ENCODE measurements at regions not wholly inside any gene's neighbourhood (a gene's known extent, or its start where the extent isn't known, plus 50 kb on each side); places are given as distances from the start of the nearest gene placed in this dataset.

GRCh38 chr2:195606179-195606578 is 50.8 kb upstream of the SLC39A10 start:
- no peak for DNase-seq

DNA sequence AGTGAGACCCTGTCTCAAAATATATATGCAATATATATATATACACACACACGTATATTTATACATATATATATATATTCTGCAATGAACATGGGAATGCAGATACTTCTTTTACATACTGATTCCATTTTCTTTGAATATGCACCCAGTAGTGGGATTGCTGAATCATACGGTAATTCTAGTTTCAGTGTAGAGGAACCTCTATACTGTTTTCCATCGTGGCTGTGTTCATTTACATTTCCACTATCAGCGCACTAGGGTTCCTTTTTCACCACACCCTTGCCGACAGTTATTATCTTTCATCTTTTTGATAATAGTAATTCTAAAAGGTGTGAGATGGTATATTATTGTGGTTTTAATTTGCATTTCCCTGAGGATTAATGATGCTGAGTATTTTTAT is 52.3 kb upstream of the SLC39A10 start:
- DNase-seq, result no peak

GRCh38 chr2:195603998-195604397 is 53.0 kb upstream of the SLC39A10 start:
- no peak for DNase-seq

DNA sequence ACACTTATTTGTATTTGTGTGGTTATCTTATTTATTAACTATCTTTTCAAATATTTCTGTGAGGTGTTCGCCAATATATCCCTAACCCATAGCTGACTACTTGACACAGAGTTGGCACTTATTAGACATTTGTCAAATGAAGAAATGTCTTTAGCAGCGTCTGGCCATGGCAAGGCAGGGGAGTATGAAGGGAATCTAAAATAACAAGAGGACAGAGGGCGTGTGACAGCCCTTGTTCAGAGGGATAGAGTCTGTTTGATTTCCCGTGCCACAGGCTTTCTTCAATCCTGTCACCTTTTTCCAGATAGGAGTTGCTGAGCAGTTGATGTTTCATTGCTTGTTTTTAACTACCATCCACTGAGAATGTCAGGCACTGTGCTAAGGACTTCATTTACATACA is 53.6 kb upstream of the SLC39A10 start:
- DNase-seq, result no peak

DNA sequence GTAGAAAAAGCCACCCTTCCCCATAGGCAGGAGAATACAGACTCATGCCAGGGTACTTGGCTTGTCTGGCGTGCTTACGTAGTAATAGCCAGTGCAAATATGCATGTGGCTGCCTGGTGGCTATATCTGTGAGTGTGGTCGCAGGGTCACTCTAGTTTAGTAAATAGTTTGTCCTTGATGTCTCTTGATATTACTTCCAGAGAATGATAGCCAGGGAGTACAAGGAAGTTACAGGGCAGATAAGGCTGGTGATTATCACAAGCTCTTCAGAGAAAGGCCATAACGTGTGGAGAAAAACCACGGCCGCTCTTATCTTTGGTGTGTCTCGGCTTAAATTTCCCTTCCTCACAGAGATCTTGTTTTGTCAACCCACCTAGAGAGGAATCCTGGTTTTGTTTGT is 54.3 kb upstream of the SLC39A10 start:
- DNase-seq, result no peak

GRCh38 chr2:195601361-195601760 is 55.7 kb upstream of the SLC39A10 start:
- no peak for DNase-seq

DNA sequence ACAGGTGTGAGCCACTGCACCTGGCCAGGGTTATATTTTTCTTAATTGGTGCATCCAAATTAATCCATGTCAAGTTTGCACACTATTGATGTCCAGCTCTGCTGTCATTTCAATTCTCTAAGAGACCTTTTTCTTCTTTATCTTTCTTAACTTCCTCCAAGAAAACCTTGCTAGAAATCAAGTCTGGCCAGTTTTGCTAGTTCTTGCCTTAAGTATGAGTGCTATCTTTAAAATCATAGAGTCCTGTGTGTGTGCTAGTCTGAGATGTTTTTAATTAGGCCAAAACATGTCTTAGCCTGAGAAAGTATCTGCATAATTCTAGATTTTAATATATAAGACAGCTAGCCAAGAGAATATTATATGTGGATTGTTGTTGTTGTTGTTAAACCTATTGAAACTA is 56.2 kb upstream of the SLC39A10 start:
- DNase-seq, result no peak

- no peak for DNase-seq
Observed at GRCh38 chr2:195596840-195597239, 60.2 kb upstream of the SLC39A10 start.

GRCh38 chr2:195595825-195596224 is 61.2 kb upstream of the SLC39A10 start:
- no peak for DNase-seq

GRCh38 chr2:195594919-195595694 is 61.9 kb upstream of the SLC39A10 start:
- no peak for DNase-seq

GRCh38 chr2:195594248-195594647 is 62.8 kb upstream of the SLC39A10 start:
- DNase-seq, result no peak

DNA sequence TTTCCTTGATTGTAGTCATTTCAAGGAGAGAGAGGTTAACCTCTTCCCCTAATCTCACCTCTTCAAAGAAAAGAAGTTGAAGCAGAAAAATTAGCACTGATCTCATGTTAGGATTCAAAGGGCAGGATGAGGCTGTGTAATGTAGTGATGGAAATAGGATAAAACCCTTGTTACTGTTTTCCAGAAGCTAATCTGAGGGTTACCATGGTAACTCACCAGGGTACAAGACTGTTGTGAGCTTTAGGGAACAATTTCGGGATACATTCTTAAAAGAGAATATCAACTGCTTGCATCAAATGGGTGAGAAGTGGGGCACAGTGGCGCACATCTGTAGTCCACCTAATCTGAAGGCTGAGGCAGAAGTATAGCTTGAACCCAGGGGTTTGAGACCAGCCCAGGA is 64.9 kb upstream of the SLC39A10 start:
- DNase-seq, result no peak

- no peak for DNase-seq
Observed at GRCh38 chr2:195590861-195591205, 66.2 kb upstream of the SLC39A10 start.

- no peak for DNase-seq
Observed at GRCh38 chr2:195590199-195590860, 66.7 kb upstream of the SLC39A10 start.

- DNase-seq, result no peak
Observed at GRCh38 chr2:195587966-195588365, 69.1 kb upstream of the SLC39A10 start.

DNA sequence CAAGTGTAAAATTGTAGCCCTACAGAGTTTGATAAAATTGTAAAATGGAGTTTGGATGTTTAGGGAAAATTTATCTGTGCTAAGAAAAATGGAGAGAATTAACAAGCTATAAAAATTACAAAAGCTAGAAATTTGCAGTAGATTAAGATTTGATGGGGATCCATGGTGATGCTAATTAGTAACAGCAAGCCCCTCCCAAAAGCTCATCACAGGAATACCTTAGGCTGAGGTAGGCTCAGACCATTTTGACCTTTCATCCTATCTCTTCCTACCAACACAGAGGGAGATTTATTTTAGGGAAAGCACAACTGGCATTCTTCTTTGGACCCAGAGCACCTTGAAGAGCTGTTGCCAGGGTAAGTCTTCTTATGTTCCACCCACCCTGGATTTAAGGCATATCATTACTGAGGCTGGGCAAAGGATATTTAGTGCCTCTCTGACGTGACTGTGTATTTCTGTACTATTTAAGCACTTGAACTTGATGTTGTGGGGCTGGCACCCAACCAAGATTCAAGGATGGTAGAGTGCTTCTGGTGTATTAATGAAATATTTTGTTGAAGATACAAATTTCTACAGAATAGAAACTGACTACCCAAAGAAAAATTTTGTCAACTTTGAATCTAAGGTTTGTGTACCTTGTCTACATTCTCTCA is 70.8 kb upstream of the SLC39A10 start:
- no peak for DNase-seq

- no peak for DNase-seq
Observed at GRCh38 chr2:195582188-195582587, 74.8 kb upstream of the SLC39A10 start.

DNA sequence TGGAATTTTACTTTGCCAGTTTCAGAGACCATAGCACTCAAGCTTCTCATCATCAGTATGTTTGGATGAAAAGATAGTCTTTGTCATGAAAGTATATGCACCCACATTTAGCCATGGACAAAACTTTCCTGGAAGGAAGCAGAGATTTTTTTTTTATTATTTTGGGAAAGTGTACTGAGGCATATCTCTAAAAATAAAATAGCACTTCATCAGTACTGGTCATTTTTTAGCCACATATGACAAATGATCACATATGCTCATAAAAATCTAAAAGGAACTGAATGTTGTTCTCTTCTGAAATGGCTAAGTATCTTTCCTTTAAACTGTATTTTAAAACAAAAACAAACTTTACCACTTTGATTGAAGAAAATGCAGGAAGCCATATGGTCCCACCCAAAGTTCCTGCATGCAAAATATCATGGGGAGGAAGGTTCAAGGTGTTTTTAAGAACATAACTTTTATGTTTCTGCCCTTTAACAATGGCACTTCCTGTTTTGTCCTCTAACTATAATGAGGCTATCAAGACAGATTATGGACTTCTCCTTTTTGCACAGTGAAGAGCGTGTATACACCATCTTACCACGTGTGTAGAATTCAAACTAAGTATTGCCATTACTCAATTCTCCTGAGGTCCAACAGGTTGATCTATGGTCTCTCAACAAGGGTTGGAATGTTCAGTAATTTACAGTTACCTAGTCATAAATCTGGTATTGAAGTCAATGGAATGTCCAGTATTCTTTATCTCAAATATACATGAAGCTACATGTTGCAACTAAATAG is 77.1 kb upstream of the SLC39A10 start:
- no peak for DNase-seq

DNA sequence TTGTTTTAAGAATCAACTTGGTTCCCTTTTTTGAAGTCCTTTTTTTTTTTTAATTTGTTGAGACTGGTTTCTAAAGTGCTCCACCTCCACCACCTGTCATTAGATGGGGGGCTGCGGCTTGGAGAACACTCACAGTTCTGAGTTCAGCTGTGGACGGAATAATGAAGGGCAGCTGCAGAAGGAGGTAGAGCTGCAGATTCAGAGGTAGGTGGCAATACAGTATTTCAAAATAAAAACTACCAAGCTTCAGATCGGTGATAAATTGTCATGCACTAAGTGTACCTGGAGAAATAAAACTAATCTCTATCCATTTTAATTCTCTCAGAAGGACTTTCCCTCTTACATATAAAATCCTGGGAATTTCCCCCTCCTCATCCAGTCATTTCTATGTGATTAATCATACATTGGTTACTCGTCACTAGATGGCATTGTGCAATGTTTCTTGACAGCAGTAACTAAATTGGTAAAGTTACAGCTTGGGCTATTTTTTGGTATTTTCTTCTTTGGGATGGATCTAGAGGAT is 81.1 kb upstream of the SLC39A10 start:
- no peak for DNase-seq

- DNase-seq, result no peak
Observed at GRCh38 chr2:195575016-195575415, 82.0 kb upstream of the SLC39A10 start.

DNA sequence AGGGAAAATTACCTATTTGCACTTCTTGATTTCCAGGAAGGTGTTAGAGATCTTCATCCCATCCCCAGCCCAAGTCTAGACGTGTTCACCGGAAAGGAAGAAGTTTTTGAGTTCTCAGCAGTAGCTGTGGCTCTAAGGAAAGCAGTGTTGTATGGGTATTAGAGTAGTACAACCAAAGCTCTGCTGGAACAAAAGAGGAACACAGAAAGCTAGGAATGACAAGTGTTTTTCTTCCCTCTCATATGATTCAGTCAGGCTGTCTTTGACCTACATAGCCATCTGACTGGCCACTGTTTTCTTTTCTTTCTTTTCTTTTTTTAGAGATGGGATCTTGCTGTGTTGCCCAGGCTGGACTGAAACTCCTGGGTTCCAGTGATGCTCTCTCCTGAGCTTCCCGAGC is 82.7 kb upstream of the SLC39A10 start:
- no peak for DNase-seq

DNA sequence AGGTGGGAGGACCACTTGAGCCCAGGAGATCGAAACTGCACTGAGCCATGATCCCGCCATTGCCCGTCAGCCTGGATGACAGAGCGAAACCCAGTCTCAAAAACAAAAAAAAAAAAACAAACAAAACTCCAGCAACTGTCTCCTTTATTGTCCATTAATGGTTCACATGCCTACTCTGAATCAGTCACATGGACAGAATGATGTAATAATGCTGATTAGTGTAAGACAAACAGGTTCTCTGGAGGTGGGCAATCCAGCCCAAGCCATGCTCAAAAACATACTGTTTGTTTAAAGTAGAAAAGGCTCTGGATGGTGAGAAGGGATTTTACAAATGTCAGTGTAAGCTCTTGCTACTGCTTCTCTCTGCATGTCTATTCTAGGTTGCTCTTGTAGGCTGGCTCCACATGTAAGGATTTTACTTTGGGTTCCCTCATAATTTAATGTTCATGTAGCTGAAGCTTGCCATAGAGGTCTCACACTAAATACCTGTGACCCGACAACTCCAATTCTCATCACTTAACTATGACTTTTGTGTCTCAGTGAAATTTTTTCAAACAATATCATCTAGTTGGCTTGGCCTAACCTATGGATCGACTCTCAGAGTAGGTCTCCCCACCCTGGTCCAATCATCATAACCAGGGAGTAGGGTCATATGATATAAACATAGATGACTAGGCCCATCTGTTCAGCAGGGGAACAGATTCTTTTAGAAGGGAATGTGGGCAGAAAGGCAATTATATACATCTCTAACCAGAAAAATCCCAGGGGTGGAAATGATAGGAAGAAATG is 83.9 kb upstream of the SLC39A10 start:
- DNase-seq, result no peak
